ENCODE measurements at regions not wholly inside any gene's neighbourhood (a gene's known extent, or its start where the extent isn't known, plus 50 kb on each side); places are given as distances from the start of the nearest gene placed in this dataset.

GRCh38 chr2:150946831-150947230 is 314.8 kb downstream of the RBM43 start:
- no peak for TF ChIP-seq EZH2 (IDR thresholded peaks at IDR 0.05; ENCODE audit: insufficient read depth, poor library complexity, severe bottlenecking)
- TF ChIP-seq EZH2phosphoT487 (IDR thresholded peaks at IDR 0.05; ENCODE audit: insufficient read depth, low read depth): no peak
